CMK (cell line): ENCODE measurements at regions not wholly inside any gene's neighbourhood (a gene's known extent, or its start where the extent isn't known, plus 50 kb on each side); places are given as distances from the start of the nearest gene placed in this dataset.

Experiments used
- DNase-seq: peaks from one replicate; pipeline ENCODE4 v3.0.0-alpha.2; 2010; ENCODE audit warnings: low read depth

DNA sequence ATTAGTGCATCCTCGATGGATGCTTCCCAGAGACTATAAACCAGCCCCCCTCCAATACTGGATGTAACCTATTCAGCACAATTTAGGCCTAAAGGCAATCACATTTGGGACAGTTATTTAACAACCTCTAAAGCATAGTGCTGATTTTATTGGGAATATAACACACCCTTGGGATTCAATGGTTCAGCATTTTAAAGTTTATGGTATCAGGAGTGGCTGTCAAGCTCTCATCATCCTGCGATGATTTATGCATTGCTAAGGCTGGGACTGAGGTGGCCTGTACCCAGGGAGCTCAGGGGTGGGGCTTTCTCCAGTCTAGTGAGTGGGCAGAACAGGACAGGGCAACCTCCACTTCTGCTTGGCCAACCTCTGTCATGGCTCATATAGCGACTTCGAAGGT is 464.9 kb downstream of the INHBA start:
- DNase-seq, result no peak

DNA sequence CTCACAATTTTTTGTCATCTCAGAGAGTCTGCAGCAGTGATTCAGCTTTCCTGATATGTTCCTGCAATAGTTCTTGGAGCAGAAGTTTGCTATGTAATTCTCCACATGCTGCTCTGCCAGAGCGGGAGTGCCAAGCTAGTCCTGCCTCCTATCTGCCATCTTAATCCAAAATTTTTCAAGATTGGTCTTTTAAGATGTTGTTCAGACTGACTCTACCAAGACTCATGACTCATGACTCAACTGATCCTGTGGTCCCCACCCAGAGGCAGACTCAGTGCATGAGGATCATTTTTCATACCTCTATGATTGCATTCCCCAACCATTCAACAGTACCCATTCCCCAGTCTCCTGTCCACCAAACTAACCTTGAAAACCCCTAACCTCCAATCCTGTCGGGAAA is 470.8 kb downstream of the INHBA start:
- no peak for DNase-seq

DNA sequence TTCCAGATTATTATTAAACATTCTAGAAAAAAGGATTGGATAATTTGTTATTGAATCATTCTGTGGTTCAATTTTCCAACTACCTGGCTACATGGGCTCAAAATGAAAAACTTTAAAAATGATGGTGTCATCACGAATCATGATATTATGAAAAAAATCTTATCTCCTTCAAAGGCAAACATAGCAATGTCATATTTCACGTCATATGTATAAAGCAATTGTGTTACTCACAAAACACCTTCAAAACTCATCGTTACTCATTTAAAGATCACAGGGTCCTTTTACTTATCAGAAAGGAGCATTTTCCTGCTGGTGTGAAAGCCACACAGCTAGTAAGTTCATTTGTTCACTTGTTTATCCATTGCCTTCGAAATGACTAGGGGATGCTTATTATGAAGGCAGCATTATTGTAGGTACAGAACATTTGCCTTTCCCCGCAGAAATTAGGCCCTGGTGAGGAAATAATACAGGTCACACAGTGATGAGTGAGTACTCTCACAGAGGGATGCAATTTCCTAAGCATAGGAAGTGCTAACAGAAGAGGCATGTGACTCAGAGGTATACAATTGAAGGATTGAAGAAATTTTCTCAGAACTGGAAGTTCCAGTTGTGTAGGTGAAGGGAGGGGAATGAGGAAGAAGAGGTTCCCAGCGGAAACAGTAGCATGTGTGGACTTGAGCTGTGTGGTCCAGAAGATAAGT is 478.7 kb downstream of the INHBA start:
- DNase-seq, result no peak

DNA sequence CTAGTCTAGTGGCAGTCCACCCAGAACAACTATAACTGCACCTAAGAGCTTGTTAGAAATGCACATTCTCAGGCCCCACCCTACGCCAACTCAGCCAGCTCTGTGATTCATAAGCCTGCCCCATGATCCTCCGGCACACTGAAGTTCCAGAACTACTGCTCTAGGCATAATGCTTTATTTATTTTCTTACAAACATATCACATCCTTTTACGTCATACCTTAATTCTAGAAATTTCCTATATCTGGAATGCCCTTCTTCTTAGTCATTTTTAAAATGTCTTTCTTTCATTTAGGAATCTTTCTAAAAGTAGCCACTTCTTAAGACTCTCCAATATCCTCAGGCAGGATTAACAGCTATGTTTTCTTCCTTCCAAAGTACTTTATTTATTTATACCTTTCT is 480.1 kb downstream of the INHBA start:
- no peak for DNase-seq

DNA sequence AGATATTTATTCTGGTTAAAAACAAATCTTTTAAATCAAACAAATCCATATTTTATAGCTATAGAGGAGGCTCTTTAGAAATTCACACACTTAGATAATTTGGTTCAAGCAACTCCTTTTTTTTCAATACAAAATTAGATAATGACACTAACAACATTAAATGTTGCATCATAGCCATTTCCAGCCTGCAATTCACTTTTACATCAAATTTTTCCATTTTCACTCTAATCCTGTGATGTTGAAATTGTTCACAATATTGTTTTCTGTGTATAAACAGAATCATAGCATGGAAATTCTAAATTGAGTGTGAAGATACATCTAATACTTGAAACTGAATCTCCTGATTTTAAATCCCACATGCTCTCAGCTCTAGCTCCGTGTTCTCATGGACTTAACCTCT is 482.6 kb downstream of the INHBA start:
- DNase-seq, result no peak

DNA sequence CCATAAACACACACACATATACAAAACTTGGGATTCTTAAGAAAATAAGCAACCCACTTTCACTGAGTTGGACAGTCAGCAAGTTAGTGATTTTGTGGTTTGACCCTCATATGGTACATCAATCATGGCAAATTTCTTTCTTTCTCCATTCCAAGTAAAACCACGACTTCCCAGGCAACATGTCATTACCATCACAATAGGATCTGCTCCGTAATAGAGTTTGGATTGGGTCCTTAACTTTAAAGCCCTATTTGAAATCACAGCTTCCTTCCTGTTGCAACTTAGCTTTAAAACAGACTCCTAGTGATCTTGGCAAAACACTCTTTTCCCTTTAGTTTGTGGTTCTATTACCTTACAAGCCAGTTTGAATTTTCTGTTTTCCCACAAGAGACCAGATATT is 483.6 kb downstream of the INHBA start:
- no peak for DNase-seq

DNA sequence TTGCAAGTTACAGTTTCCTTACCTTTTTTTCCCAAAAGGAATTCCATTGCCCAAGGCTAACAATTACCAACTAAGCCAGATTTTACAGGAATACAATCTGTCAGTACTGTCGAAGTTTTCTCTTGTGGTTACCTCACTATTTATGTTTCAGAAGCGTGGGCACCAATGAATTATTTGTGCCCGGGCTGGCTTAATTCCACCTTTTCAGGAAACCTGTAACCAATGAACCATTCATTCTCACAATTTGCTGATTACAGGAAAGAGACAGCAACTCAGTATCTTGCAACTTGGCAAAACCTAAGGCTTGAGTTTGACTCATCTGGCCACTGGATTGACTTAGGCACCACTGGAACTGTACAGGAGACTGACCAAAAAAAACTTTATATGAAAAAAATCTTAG is 485.6 kb downstream of the INHBA start:
- no peak for DNase-seq

DNA sequence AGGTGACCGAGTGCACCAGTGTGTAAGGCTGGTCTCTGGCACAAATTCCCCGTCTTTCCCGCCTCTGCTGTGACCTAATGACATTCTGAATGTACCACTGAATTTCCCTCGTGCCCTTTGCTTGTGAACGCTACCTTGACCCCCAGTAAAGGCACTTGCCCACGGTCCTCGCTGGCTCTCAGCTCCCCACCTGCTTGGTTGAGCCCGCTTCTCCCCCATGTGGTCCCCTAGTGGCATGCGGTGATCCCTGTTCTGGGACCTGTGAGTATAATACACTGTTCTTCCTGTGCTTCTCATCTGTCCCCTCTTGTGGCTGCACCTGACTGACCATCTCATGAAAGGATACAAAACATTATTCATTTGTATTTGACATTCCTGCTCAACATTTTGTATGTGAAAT is 495.7 kb downstream of the INHBA start:
- DNase-seq, result no peak

DNA sequence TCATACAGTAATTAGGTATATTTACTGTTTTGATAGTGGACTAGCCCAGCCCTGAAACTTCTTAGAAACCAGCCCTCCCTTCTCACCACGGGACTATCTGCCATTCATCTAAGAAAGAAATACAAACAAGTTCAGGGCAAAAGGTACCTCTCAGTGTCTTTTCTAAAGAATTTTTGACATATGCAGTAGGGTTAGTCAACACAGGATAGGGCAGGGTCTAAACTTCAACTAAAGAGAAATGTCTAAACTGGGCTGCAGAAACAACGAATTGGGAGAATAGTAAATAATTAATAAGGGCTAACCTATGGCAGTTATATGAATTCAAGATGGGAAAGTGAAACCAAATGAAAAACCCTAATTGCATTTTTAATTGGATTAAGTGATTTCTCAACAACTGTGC is 496.6 kb downstream of the INHBA start:
- DNase-seq, result no peak

DNA sequence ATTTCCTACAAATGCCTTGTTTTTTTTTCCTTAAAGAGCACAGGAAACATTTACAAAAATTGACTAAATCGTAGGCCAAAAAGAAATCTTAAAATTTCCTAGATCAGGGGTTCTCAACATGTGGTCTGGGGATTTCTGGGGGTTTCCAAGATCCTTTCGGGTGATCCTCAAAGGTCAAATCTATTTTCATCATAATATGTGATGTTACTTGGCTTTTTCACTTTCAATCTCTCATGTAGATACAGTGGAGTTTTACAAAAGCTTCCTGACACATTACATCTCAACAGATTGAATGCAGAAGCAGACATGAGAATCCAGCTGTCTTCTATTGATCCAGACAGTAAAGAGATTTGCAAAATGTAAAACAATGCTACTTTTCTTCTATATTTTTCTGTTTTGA is 497.3 kb downstream of the INHBA start:
- no peak for DNase-seq

DNA sequence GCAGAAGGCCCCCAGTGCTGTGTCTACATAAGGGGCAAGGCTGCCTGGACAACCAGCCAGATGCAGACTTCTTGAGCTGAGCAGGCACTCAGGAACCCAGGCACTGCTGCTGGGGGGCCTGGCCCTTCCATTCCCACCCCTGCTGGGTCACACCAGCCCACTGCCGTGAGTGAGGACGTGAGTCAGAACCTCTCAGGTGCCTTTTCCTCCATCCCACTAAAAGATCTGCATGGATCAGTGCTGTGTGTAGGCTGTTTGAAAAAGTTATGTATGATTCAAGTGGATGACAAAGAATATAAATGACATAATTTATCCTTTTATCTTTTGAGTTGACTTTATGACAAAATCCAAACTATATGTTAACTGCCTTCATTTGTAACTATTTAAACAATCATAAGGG is 499.3 kb downstream of the INHBA start:
- DNase-seq, result no peak

DNA sequence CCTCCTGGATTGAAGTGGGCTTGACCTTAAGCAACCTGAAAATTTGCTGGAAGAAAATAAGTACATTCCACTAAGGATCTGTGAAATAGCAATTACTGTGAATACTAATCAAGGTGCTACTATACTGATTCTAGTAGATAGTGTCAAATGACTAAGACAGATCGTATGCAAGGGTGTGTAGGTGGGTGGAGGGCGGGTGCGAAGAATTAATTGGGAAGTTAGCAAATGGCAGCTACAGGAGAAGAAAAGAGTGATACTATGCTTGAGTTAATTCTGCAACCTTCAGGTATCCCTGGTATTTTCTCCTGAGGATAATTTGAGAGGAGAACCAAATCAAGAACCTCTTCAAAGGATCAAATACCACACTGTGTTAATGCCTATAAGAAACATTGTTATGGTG is 501.9 kb downstream of the INHBA start:
- DNase-seq, result no peak

DNA sequence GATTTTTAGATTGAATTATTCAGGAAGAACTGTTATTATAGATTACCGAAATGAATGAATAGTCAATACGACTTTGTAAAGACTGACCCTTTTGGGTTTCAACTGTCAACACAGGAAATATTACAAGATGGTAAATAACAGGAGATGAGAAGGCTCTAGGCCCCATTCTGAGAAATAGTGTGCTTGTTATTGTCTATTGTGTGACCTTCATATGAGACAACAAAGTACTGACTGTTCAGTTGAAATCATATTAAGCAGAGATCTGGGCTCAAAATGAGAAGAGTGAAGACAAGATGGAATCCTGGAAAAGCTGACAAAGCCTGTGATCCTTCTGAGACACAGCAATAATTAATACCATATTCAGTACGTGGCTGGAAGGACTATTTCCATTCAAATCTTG is 503.8 kb downstream of the INHBA start:
- no peak for DNase-seq

DNA sequence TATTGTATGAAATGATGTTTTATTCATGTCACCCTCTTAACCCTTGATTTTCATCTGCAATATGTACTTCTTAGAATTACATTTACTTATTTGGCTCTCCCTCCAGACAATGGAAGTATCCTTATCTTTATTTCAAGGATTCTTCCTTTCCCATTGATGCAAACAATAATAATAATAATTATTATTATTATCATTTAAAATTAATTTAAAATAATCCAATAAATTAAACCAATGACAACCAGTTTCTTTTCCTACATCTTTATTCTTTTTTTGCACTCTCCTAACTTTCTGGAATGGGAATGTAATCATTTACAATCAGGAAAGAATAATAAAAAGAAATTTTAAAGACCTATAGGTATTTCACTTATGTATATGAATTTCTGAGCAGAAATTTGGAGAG is 504.4 kb downstream of the INHBA start:
- DNase-seq, result no peak

DNA sequence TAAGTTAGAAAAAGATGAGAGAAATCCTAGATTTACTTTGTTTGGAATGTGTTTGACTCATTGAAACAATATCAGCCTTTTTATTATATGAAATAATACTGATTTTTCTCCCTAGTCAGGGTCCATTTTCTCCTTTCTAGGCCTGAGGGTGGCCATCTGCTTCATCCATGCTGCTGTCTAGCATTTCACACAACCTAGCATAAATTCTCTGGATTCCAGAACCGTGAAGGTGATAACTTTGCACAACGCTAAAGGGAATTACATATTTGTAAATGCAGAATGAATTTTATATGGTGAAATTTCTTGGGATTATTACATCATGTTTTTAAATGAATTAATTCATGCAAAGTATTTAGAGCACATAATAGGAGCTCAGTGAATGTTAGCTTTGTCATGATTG is 505.1 kb downstream of the INHBA start:
- DNase-seq, result no peak

DNA sequence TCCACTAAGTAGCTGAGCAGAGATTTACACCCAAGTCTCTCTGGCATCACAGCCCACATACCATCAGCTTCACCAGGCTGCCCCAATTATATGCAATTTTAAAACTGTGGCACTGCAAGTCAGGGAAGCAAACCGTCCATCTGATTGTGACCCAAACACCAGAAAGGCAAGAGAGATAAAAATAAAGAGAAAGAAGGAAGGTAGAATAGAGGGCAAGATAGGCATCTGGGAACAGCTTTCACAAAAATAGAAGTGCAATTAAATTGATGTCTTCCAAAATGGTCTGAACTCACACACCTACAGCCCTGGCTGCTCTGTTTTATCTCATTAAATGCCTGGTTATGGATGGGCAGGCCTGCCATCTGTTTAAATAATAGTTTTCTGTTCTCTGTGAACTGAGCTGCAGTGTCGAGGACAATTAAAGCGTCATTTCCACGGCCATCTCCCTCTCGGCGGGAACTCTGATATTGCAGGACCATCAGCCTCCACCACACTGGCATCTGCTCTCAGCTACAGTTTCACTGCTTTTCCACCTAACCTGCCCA is 509.1 kb downstream of the INHBA start:
- DNase-seq, result no peak

DNA sequence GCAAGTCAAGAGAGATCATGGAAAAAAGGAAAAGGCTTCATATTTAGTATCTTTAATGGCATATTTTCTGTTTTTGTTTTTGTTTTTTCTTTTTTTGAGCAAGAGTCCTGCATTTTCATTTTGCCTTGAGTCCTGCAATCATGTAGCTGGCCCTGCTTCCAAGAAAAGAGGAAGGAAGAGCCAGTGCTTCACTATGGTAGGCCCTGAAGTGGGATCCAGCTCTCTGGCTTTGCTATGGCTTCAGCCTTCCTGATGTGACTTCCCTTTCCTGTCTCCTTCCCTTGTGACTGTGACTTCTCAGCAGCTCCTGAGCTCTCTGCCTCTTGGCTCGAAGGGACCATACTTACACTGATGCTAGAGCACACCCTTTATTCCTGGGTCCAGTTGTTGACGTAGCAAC is 512.3 kb downstream of the INHBA start:
- no peak for DNase-seq

DNA sequence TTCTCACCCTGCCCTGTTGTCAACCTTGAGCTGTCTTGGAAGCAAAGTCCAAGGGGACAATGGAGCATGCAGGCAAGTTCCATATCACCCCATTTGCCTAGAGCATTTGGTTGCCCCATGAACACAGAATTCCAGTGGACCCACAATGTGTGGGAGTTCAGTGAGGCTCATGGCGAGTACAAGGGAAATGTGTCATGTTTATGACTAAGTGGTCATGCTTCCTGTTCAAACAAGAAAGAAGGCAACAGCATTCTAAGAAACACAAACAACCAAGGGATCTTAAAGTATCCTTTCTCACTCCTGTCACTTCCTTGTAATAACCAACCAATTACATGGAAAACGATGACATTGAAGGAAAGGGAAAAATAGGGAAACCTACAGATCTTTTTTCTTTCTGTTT is 513.0 kb downstream of the INHBA start:
- DNase-seq, result no peak

DNA sequence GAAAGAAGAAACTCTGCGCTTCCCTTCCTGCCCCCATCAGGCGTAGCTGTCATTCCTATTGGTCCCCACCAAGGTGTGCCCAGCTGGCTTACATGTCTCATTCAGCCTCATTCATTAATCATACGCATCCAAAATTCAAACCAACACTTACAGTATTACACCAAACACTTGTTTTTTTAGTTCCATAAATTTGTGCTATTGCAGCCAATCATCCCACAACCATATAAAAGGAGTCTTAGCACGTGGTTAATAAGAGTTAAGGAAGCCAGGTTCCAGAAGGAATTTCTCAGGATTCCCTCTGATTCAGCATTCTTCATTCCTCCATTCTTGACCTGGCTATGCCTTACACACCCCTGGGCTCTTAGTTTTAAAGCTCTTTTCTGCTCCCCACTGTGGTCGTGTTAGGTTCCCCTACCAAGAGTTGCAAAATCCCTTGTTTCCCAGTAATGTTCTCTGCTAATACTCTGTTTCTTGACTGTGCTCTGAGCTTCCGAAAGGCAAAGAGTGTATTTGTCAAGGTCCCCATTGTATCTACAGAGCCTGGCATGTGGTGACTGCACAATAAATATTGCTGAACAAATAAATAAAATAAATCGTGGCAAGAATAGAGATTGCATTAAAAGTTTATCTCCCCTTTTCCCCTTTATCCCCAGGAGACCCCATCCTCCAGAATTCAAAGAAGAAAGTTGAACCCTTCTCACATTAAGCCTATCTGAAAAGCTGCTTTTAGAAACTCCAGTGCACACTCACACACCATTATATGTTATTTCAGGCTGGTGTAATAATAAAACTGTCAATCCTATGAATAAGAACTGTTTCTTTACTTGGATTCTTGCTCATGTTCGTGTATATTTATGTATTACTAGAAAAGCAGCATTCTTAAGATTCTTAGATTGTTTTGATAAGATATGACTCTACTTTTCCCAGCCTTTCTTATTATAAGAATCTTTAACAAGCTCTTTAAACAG is 514.4 kb downstream of the INHBA start:
- DNase-seq, result no peak

DNA sequence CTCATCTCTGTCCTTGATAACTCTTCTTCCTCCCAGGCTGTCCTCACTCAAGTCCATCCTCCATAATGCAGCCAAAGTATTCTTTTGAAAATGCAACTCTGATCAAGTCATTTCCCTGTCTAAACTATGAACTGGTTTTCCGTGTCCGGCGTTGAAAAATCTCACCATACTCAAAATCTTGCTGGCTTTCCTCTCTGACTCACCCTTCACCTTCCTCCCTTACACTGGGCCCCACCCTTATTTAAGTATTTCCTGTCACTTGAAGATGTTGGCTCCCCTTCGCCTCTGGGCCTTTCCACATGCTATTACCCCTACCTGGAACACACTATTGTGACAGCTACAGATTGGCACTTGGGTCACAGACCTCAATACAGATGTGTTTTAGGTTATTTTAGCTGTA is 515.6 kb downstream of the INHBA start:
- DNase-seq, result no peak

DNA sequence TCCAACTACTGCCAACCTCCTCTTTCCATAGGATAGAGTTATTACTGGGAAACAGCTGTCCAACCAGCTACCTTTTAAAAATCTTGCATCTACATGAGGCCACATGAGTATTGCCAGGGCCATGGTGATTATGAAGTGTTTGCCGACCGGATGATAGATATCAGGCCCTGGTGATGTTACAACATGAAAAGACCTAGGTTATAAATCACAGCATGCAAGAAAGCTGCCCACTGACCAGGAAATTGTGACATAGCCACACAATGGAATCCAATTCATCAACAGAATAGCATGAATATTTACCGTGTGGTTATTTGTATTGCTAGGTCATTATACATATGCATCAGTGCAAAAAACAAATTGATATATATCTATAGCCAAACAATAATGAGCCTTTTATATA is 517.0 kb downstream of the INHBA start:
- DNase-seq, result no peak

DNA sequence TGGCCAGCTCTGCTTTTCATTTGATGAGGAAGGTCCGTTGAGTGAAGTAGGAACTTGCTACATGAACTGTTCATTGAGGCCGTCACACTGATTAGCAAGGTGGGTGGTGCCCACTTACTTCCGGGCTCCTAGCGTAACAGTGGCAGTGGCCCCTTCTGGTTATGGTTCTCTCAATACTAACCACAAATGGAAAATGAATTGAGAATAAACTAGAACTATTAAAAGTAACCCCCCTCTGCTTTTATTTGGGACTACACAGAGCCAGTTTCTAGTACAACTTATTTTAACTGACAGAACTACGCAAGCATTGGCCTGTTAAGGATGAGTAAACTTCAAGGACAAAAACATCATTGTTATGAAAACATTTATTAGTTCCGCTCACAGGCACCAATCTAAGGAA is 519.1 kb downstream of the INHBA start:
- DNase-seq, result no peak

DNA sequence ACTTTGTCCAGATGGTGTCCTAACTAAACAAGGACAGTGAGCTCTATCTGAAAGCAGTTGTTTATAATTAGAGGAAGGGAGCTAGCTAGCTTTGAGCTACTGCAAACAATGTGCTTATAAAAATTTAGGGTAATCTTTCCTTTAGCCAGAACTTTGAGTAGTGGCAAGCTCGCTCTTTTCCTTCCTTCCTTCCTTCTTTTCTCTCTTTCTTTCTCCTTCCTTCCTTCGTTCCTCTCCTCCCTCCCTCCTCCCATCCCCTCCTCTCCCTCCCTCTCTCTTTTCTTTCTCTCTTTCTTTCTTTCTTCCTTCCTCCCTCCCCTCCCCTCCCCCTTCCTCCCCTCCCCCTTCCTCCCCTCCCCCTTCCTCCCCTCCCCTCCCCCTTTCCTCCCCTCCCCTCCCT is 520.1 kb downstream of the INHBA start:
- no peak for DNase-seq
